ENCODE measurements at regions not wholly inside any gene's neighbourhood (a gene's known extent, or its start where the extent isn't known, plus 50 kb on each side); places are given as distances from the start of the nearest gene placed in this dataset.

DNA sequence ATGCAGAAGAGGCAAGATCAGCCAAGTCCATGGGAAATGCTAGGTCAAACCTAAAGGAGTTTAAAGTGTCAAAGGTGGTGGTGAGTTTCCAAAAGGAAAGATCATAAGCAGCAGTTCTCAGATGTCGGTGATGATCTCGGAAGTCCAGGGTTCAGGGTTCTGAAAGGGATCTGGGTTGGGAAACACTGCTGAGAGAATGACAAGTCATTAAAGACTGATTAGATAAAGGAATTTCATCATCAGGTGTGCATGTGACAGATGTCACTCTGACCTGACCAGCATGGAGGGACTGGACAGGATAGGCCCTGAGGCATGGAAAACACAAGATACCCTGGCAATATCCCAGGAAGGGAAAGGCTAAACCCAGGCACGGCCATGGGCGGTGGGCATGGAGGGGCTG, 195.7 kb upstream of the TBL1X start:
- Histone ChIP-seq H2BK5ac (ENCODE audit: low read depth, low read length) (no peak overlapping the region), H3K9ac (replicated peaks in 1 of 4; ENCODE audit: extremely low read depth in 1 of 4, low read depth in 3 of 4, low read length in 3 of 4) (no peak overlapping the region), H4K5ac (ENCODE audit: insufficient read length, low read depth, low read length) (no peak overlapping the region), H2BK120ac (replicated peaks; ENCODE audit: low read depth, low read length) (no peak overlapping the region), H3K23me2 (ENCODE audit: low read depth, low read length) (no peaks in the 10 kb centered on the region; the same call in 1 of the 2 replicates), H3K79me1 (ENCODE audit: low read depth, low read length) (no peaks in the 10 kb centered on the region), H3K36me3 (ENCODE audit: control insufficient read depth in 2 of 4, insufficient read depth in 4 of 4, low read length in 3 of 4) (no peaks in the 10 kb centered on the region), H4K8ac (ENCODE audit: extremely low read depth, insufficient read depth, low read length) (no peak overlapping the region), H3K27ac (ENCODE audit: low read depth, low read length) (no peak overlapping the region), H3K27me3 (replicated peaks in 1 of 4; ENCODE audit: control insufficient read depth in 3 of 4, extremely low read depth in 1 of 4, insufficient read depth in 3 of 4, low read length in 3 of 4) (no peaks in the 10 kb centered on the region), H3K9me3 (ENCODE audit: insufficient read depth in 2 of 2, low read depth in 1 of 2, low read length in 1 of 2) (no peaks in the 10 kb centered on the region), H3K56ac (replicated peaks; ENCODE audit: insufficient read length, low read depth, low read length) (no peak overlapping the region), H3K4me3 (ENCODE audit: extremely low read depth in 1 of 4, insufficient read depth in 2 of 4, low read depth in 3 of 4, low read length in 4 of 4) (no peak overlapping the region), H4K20me1 (replicated peaks in 1 of 2; ENCODE audit: control insufficient read depth in 1 of 2, insufficient read depth in 2 of 2, low read length in 2 of 2) (no peaks in the 10 kb centered on the region), H3K14ac (ENCODE audit: insufficient read length) (no peak overlapping the region), H2BK20ac (ENCODE audit: low read length) (no peak overlapping the region), H3K79me2 (ENCODE audit: control insufficient read depth in 1 of 2, insufficient read depth in 2 of 2, low read length in 2 of 2) (no peaks in the 10 kb centered on the region), H2BK12ac (ENCODE audit: low read depth, low read length) (no peak overlapping the region), H3K4me2 (ENCODE audit: insufficient read depth in 1 of 2, low read depth in 2 of 2, low read length in 2 of 2) (no peak overlapping the region), H3K23ac (ENCODE audit: insufficient read length) (no peak overlapping the region), H4K91ac (replicated peaks; ENCODE audit: insufficient read length, low read length) (no peak overlapping the region), H2BK15ac (ENCODE audit: low read length) (no peak overlapping the region), H2AK5ac (ENCODE audit: low read depth, low read length) (no peak overlapping the region), H3K4me1 (replicated peaks in 1 of 4; ENCODE audit: control insufficient read depth in 3 of 4, insufficient read depth in 4 of 4, low read length in 3 of 4) (no peaks in the 10 kb centered on the region), H3K4ac (replicated peaks; ENCODE audit: insufficient read length, low read depth, low read length) (no peak overlapping the region), H3K18ac (ENCODE audit: extremely low read depth, low read length) (no peak overlapping the region), H2AFZ (ENCODE audit: low read length) (no peak overlapping the region)
- no peak for DNase-seq (ENCODE audit: low read depth in 1 of 2, low spot score in 2 of 2)
- FAIRE-seq = no peak
- ChIA-PET CTCF (ENCODE audit: partially characterized antibody) (no interaction called here), POLR2A (ENCODE audit: partially characterized antibody) (no interaction called here)
- WGBS, 2 experiments (ENCODE audit: extremely low coverage in 1 of 2, insufficient coverage in 1 of 2, insufficient read length in 1 of 2, insufficient replicate concordance in 2 of 2, low coverage in 1 of 2, low lambda C conversion rate in 2 of 2, missing lambda C conversion rate in 1 of 2) = 100% methylated on average over 4 of the region's 4 CpGs; no CpG with 5 or more reads in 1 of the 2 experiments
- no peak for TF ChIP-seq TAF7 (optimal IDR thresholded peaks at IDR 0.05; ENCODE audit: borderline replicate concordance, low read depth, low read length)
- no peak for TF ChIP-seq RFX5 (IDR thresholded peaks at IDR 0.05; ENCODE audit: borderline replicate concordance, low read depth, low read length)
- TF ChIP-seq CEBPB (IDR thresholded peaks at IDR 0.05; ENCODE audit: low read depth, low read length) = no peak
- TF ChIP-seq SAP30 (IDR thresholded peaks at IDR 0.05; ENCODE audit: insufficient read depth, insufficient replicate concordance, low read length) = no peak
- no peak for TF ChIP-seq HDAC2 (IDR thresholded peaks at IDR 0.05; ENCODE audit: borderline replicate concordance in 1 of 2, low read depth in 2 of 2, low read length in 2 of 2)
- TF ChIP-seq CREB1 (IDR thresholded peaks at IDR 0.05) = no peak
- TF ChIP-seq SP2 (IDR thresholded peaks at IDR 0.05; ENCODE audit: low read length) = no peak
- no peak for TF ChIP-seq RNF2 (IDR thresholded peaks at IDR 0.05; ENCODE audit: borderline replicate concordance, low read depth, low read length, missing control alignments, poor library complexity, severe bottlenecking)
- TF ChIP-seq, protein P1, sequence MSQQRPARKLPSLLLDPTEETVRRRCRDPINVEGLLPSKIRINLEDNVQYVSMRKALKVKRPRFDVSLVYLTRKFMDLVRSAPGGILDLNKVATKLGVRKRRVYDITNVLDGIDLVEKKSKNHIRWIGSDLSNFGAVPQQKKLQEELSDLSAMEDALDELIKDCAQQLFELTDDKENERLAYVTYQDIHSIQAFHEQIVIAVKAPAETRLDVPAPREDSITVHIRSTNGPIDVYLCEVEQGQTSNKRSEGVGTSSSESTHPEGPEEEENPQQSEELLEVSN (IDR thresholded peaks at IDR 0.05) = no peak
- TF ChIP-seq JUND (IDR thresholded peaks at IDR 0.05; ENCODE audit: low read length) = no peak
- no peak for TF ChIP-seq FOSL1 (IDR thresholded peaks at IDR 0.05; ENCODE audit: insufficient read depth, low read depth, low read length)
- TF ChIP-seq, protein P2, sequence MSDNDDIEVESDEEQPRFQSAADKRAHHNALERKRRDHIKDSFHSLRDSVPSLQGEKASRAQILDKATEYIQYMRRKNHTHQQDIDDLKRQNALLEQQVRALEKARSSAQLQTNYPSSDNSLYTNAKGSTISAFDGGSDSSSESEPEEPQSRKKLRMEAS (IDR thresholded peaks at IDR 0.05) = no peak
- no peak for TF ChIP-seq EGR1 (IDR thresholded peaks at IDR 0.05; ENCODE audit: borderline replicate concordance, low read depth, low read length)
